ENCODE measurements at regions not wholly inside any gene's neighbourhood (a gene's known extent, or its start where the extent isn't known, plus 50 kb on each side); places are given as distances from the start of the nearest gene placed in this dataset.

DNA sequence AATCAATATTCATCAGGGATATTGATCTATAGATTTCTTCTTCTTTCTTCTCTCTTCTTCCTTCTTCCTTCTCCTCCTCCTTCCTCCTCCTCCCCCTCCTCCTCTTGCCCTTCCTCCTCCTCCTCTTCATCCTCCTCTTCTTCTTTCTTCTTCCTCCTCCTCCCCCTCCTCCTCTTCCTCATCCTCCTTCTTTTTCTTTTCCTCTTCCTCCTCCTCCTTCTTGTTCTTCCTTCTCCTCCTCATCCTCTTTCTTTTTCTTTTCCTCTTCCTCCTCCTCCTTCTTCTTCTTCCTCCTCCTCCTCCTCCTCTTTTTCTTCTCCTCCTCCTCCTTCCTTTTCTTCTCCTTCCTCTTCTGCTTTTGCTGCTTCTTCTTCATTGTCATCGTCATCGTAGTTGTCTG lies 52.4 kb upstream of the SERINC1 start:
- DNase-seq (no peak), ATAC-seq (no peak)
- H3K27me3 Mint-ChIP-seq: peaks cover 43% of the 10 kb centered on the region
- CTCF ChIA-PET: no interaction called here
- H3K27ac Mint-ChIP-seq: no peak overlapping the region
- no peak overlapping the region for H3K4me3 Mint-ChIP-seq
- H3K9me3 Mint-ChIP-seq (ENCODE audit: low read depth): no peaks in the 10 kb centered on the region
- no peaks in the 10 kb centered on the region for H3K36me3 Mint-ChIP-seq
- no peaks in the 10 kb centered on the region for H3K4me1 Mint-ChIP-seq

DNA sequence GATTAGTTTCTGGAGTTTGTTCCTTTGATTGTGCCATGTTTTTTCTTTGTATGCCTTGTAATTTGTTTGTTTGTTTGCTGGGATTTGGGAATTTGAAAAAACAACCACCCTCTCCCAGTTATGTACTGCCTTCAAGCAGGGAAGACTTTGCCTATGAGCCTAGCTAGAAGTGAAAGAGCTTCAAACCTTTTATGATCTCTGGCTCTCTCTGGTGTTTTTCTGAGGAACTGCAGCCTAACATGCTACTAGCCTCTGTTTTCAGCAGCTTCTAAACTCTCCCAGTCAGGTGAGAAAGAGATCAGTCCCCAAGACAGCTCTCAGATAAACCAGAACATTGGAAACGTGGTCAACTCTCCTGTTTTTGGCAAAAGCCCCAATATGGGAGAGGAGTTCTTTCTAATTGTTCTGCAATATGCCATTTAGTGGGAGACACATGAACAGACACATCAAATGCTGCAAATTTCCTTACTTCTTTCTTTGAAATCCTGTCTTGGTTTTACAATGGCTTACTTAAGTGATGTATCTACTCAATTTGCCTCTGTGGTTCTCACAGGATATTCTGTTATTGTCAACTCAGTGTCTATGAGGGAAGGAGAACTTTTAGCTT lies 58.9 kb upstream of the SERINC1 start:
- DNase-seq: peak; percentile 57
- no peaks in the 10 kb centered on the region for H3K36me3 Mint-ChIP-seq
- CTCF ChIA-PET: interaction anchor here (0.7 to 6.3 kb wide), 19 partner anchors 9 to 342 kb away, joined by 3 to 132 read pairs (median 4); partner anchors contain the start of gene SERINC1

DNA sequence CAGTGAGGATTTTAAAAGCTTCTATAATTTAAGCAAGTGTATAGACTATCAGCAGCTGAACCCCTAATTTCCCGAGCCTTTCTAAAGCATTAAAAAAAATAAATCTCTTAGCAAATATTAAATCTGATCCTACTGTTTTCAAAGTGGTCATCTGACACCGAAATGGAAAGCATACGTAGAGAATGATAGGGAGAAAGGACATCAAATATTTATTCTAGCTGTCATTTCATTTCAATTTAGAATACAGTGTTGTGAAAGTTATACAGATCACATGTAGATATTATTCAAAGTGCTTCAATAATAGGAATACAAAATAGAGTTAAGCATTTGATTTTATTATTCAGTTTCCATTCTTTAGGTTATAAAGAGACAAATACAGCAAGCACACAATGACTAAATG lies 61.9 kb upstream of the PKIB start:
- Mint-ChIP-seq H3K4me3 (no peak overlapping the region), H3K9me3 (ENCODE audit: low read depth) (no peaks in the 10 kb centered on the region), H3K4me1 (no peaks in the 10 kb centered on the region), H3K27ac (no peak overlapping the region), H3K27me3 (peaks cover 6% of the 10 kb centered on the region), H3K36me3 (no peaks in the 10 kb centered on the region)
- DNase-seq (no peak), ATAC-seq (no peak)
- CTCF ChIA-PET: no interaction called here

More for the DNA sequence above, 58.9 kb upstream of the SERINC1 start:
- H3K4me1 Mint-ChIP-seq: no peaks in the 10 kb centered on the region
- H3K9me3 Mint-ChIP-seq (ENCODE audit: low read depth): no peaks in the 10 kb centered on the region
- H3K27me3 Mint-ChIP-seq: peaks cover 48% of the 10 kb centered on the region
- H3K4me3 Mint-ChIP-seq: no peak overlapping the region
- peak; percentile 67 for ATAC-seq
- H3K27ac Mint-ChIP-seq: no peak overlapping the region

DNA sequence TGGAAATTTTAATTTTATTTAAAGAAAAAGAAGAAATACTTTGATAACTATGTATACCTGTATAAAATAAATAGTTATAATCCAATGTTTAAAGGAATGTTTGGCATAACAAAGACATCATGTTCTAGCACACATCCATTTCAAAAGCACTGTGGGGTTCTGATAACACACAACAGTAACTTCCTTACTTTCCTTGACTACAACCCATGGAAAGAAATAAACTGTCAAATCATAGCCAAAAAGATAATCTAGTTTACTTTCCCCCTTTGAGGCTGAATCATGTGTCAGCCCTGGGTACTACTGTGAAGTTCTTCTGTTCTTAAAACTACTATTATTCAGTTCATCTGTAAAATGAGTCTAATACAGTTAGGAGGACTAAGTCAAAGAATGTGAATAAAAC lies 61.4 kb upstream of the PKIB start:
- CTCF ChIA-PET: no interaction called here
- H3K9me3 Mint-ChIP-seq (ENCODE audit: low read depth): no peaks in the 10 kb centered on the region

DNA sequence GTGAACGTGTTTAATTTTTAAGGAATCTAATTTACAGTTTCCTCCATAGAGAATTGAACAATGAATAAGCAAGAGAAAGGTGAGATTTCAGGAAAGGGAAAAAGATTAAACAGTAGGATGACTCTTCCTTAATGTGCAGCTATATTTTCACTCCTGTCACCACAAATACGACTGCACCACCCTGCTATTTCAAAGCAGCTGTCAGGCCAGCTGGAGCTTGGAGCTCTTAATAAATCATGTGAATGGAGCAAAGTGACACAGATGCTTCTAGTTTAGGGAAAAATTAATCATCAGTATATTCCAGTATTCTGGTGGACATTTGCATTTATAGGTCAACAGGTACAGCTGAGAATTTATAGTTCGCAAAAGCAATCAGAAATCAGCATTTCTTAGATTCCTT lies 56.5 kb upstream of the PKIB start:
- Mint-ChIP-seq H3K4me3 (no peak overlapping the region), H3K27ac (no peak overlapping the region), H3K36me3 (no peaks in the 10 kb centered on the region), H3K4me1 (no peaks in the 10 kb centered on the region), H3K27me3 (peaks cover 11% of the 10 kb centered on the region), H3K9me3 (ENCODE audit: low read depth) (no peaks in the 10 kb centered on the region)
- CTCF ChIA-PET: no interaction called here
- ATAC-seq: no peak
- no peak for DNase-seq

More for the DNA sequence above, 61.4 kb upstream of the PKIB start:
- no peak overlapping the region for H3K27ac Mint-ChIP-seq
- no peak overlapping the region for H3K4me3 Mint-ChIP-seq
- peaks cover 6% of the 10 kb centered on the region for H3K27me3 Mint-ChIP-seq
- no peaks in the 10 kb centered on the region for H3K4me1 Mint-ChIP-seq
- ATAC-seq (no peak), DNase-seq (no peak)
- no peaks in the 10 kb centered on the region for H3K36me3 Mint-ChIP-seq

DNA sequence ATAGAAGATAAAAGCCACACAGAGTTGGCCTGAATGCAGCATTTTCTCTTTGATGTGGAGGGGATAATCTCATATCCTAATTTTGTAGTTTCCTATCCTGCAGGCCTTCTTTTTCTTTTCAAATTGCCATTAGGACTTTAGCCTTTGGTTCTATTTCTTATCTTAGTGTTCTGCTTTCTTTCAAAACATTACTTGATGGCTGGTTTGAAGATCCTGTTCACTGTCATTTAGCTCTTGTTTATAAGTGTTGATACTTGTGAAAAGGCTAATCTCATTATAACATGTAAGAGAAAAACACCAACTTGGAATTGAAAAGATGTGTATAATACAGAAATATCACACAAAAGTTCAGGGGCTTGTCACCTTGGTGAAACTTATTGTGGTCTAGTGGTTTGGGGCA lies 54.6 kb upstream of the PKIB start:
- ATAC-seq (no peak), DNase-seq (no peak)
- Mint-ChIP-seq H3K27me3 (peaks cover 10% of the 10 kb centered on the region), H3K4me1 (no peaks in the 10 kb centered on the region), H3K27ac (no peak overlapping the region), H3K36me3 (no peaks in the 10 kb centered on the region), H3K9me3 (ENCODE audit: low read depth) (no peaks in the 10 kb centered on the region), H3K4me3 (no peak overlapping the region)
- CTCF ChIA-PET: no interaction called here

DNA sequence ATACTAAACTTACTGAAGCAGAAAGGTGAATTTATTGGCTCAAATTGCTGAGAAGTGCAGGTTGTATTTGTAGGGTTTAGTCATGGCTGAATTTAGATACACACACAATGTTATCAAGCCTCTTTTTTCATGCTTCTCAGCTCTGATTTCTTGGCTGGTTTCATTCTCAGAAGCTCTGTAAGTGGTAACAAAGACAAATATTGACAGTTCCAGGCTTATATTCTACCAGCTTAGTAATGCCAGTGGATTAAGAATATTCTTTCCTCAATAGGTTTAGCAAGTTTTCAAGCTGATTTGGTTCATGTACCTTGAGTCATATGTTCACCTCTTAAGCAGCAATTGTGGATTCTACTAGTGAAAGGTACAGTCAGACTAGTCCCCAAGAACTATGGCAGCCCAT lies 52.1 kb upstream of the PKIB start:
- Mint-ChIP-seq H3K27me3 (peaks cover 5% of the 10 kb centered on the region), H3K27ac (no peak overlapping the region), H3K36me3 (no peaks in the 10 kb centered on the region), H3K9me3 (ENCODE audit: low read depth) (no peaks in the 10 kb centered on the region), H3K4me1 (no peaks in the 10 kb centered on the region), H3K4me3 (no peak overlapping the region)
- DNase-seq (no peak), ATAC-seq (no peak)
- CTCF ChIA-PET: no interaction called here

Measured in activated CD8-positive, alpha-beta memory T cell treated with anti-CD3 and anti-CD28 coated beads, Interleukin-2, amount 10 ng/mL, durations not matched to agents 7 days and 5 days (primary cell).